ENCODE measurements at regions not wholly inside any gene's neighbourhood (a gene's known extent, or its start where the extent isn't known, plus 50 kb on each side); places are given as distances from the start of the nearest gene placed in this dataset.

GRCh38 chr10:78763234-78763633 lies 305.5 kb upstream of the ZMIZ1 start:
- DNase-seq = no peak

GRCh38 chr10:78763651-78764395 lies 304.9 kb upstream of the ZMIZ1 start:
- DNase-seq = peak in 3 of 4 experiments; percentile 48 to 65 (median 54)

GRCh38 chr10:78764436-78764835 lies 304.3 kb upstream of the ZMIZ1 start:
- DNase-seq = peak in 3 of 4 experiments; percentile 51 to 57 (median 51)

- no peak for DNase-seq
Observed at GRCh38 chr10:78764846-78765430, 303.8 kb upstream of the ZMIZ1 start.

- DNase-seq = no peak
Observed at GRCh38 chr10:78765726-78766335, 302.9 kb upstream of the ZMIZ1 start.

- DNase-seq = no peak
Observed at GRCh38 chr10:78766603-78767002, 302.2 kb upstream of the ZMIZ1 start.

GRCh38 chr10:78768041-78768835 lies 300.5 kb upstream of the ZMIZ1 start:
- DNase-seq = no peak

GRCh38 chr10:78768876-78769275 lies 299.9 kb upstream of the ZMIZ1 start:
- peak in 3 of 4 experiments; percentile 48 to 51 (median 48) for DNase-seq

- no peak for DNase-seq
Observed at GRCh38 chr10:78769526-78769925, 299.2 kb upstream of the ZMIZ1 start.

- DNase-seq = no peak
Observed at GRCh38 chr10:78770167-78771090, 298.3 kb upstream of the ZMIZ1 start.

GRCh38 chr10:78771260-78771659 lies 297.5 kb upstream of the ZMIZ1 start:
- no peak for DNase-seq

- no peak for DNase-seq
Observed at GRCh38 chr10:78771808-78772455, 296.8 kb upstream of the ZMIZ1 start.

- no peak for DNase-seq
Observed at GRCh38 chr10:78772486-78772885, 296.3 kb upstream of the ZMIZ1 start.

- no peak for DNase-seq
Observed at GRCh38 chr10:78772986-78773530, 295.7 kb upstream of the ZMIZ1 start.

- no peak for DNase-seq
Observed at GRCh38 chr10:78774614-78774998, 294.2 kb upstream of the ZMIZ1 start.

GRCh38 chr10:78774999-78775711 lies 293.6 kb upstream of the ZMIZ1 start:
- DNase-seq = no peak

- no peak for DNase-seq
Observed at GRCh38 chr10:78775891-78776290, 292.9 kb upstream of the ZMIZ1 start.

- peak; percentile 65 to 83 (median 82) for DNase-seq
Observed at GRCh38 chr10:78776756-78777155, 292.0 kb upstream of the ZMIZ1 start.

GRCh38 chr10:78777466-78777865 lies 291.3 kb upstream of the ZMIZ1 start:
- no peak for DNase-seq

GRCh38 chr10:78777867-78778266 lies 290.9 kb upstream of the ZMIZ1 start:
- DNase-seq = no peak

Measured in suppressor macrophage (primary cell).